NCI-H2227 (cell line): ENCODE measurements at regions not wholly inside any gene's neighbourhood (a gene's known extent, or its start where the extent isn't known, plus 50 kb on each side); places are given as distances from the start of the nearest gene placed in this dataset.
"Not testable (repeated sequence)": the region's sequence is repeated elsewhere in the genome, so short reads cannot be mapped to it uniquely, and the experiment has no call there.

Source experiments
- DNase-seq: peaks from one replicate; lab custom pipeline; 2025; ENCODE audit not compliant: unreplicated experiment; lab: John Stamatoyannopoulos, UW

- no peak for DNase-seq
Measured at GRCh38 chr1:81307786-81308185, 492.9 kb upstream of the ADGRL2 start.

GRCh38 chr1:81305997-81306452 is 494.7 kb upstream of the ADGRL2 start:
- DNase-seq = peak; percentile 75

GRCh38 chr1:81304187-81304586 is 496.5 kb upstream of the ADGRL2 start:
- no peak for DNase-seq

GRCh38 chr1:81299892-81300291 is 500.8 kb upstream of the ADGRL2 start:
- DNase-seq = no peak

GRCh38 chr1:81298266-81298665 is 502.5 kb upstream of the ADGRL2 start:
- DNase-seq = no peak

GRCh38 chr1:81296601-81297000 is 504.1 kb upstream of the ADGRL2 start:
- DNase-seq = no peak

- DNase-seq = no peak
Measured at GRCh38 chr1:81290326-81290725, 510.4 kb upstream of the ADGRL2 start.

GRCh38 chr1:81288689-81289088 is 512.0 kb upstream of the ADGRL2 start:
- DNase-seq = no peak

GRCh38 chr1:81287411-81288080 is 513.2 kb upstream of the ADGRL2 start:
- no peak for DNase-seq

- DNase-seq = no peak
Measured at GRCh38 chr1:81270051-81270450, 530.7 kb upstream of the ADGRL2 start.

- DNase-seq = no peak
Measured at GRCh38 chr1:81264976-81265375, 535.8 kb upstream of the ADGRL2 start.

- DNase-seq = no peak
Measured at GRCh38 chr1:81259625-81260411, 540.9 kb upstream of the ADGRL2 start.

GRCh38 chr1:81254560-81254959 is 546.2 kb upstream of the ADGRL2 start:
- DNase-seq = no peak

- no peak for DNase-seq
Measured at GRCh38 chr1:81254068-81254467, 546.7 kb upstream of the ADGRL2 start.

GRCh38 chr1:81252471-81253151 is 548.1 kb upstream of the ADGRL2 start:
- no peak for DNase-seq

GRCh38 chr1:81250825-81251224 is 549.9 kb upstream of the ADGRL2 start:
- DNase-seq = not testable (repeated sequence)

- not testable (repeated sequence) for DNase-seq
Measured at GRCh38 chr1:81245084-81245715, 555.5 kb upstream of the ADGRL2 start.

- DNase-seq = not testable (repeated sequence)
Measured at GRCh38 chr1:81244612-81245011, 556.1 kb upstream of the ADGRL2 start.

- DNase-seq = no peak
Measured at GRCh38 chr1:81242103-81242502, 558.6 kb upstream of the ADGRL2 start.

GRCh38 chr1:81238129-81238528 is 562.6 kb upstream of the ADGRL2 start:
- no peak for DNase-seq

- DNase-seq = no peak
Measured at GRCh38 chr1:81237473-81238089, 563.2 kb upstream of the ADGRL2 start.
